ENCODE measurements at regions not wholly inside any gene's neighbourhood (a gene's known extent, or its start where the extent isn't known, plus 50 kb on each side); places are given as distances from the start of the nearest gene placed in this dataset.

DNA sequence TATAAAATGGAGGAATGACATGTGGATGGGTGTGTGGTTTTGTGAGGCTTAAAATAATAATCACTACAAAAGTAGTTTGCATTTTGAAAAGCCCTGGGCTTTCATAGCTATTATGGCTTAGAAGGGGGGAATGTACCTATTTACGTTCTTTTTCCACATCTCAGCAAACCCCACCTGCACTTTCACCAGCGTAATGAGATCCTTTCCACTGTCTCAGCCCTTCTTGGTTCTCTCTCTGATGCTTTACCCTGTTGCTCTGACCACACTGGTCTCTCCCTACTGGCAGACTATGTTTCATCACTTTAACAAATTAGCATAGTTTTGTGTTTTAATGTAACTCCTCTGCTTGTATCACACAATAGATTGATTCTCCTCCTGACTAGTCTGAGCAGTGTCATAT lies 234.6 kb downstream of the DMRT2 start:
- no peaks in the 10 kb centered on the region for H3K9me3 ChIP-seq (ENCODE audit: control insufficient read depth, low read length, poor library complexity, severe bottlenecking)
- H3K27ac Mint-ChIP-seq = no peak overlapping the region
- H3K36me3 Mint-ChIP-seq (ENCODE audit: low read depth) = no peaks in the 10 kb centered on the region
- no peak overlapping the region for H3K4me3 Mint-ChIP-seq
- H3K27me3 Mint-ChIP-seq = no peaks in the 10 kb centered on the region
- no peak for ATAC-seq
- no peaks in the 10 kb centered on the region for H3K4me1 Mint-ChIP-seq
- DNase-seq = no peak

DNA sequence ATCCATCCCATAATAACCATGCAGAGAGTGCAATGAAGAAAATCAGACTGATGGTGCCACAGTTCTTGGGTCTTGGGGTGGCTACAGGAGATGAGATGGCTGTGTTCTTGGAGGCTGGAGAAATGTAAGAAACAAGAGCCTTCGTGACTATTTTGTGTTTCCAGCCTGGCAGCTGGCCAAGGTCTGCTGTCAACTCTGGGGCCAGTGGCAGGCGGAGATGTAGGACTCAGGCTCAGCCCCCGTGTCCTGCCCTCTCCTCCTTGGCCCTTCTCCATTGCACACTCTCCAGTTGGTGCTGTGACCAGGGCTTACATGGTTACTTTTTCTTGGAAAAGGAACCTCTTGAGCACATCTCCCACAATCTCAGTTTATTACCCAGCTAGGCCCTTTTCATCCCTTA lies 235.4 kb downstream of the DMRT2 start:
- DNase-seq (no peak), ATAC-seq (no peak)
- Mint-ChIP-seq H3K36me3 (ENCODE audit: low read depth) (no peaks in the 10 kb centered on the region), H3K4me1 (no peaks in the 10 kb centered on the region), H3K27me3 (no peaks in the 10 kb centered on the region), H3K4me3 (no peak overlapping the region), H3K27ac (no peak overlapping the region)
- no peaks in the 10 kb centered on the region for H3K9me3 ChIP-seq (ENCODE audit: control insufficient read depth, low read length, poor library complexity, severe bottlenecking)

DNA sequence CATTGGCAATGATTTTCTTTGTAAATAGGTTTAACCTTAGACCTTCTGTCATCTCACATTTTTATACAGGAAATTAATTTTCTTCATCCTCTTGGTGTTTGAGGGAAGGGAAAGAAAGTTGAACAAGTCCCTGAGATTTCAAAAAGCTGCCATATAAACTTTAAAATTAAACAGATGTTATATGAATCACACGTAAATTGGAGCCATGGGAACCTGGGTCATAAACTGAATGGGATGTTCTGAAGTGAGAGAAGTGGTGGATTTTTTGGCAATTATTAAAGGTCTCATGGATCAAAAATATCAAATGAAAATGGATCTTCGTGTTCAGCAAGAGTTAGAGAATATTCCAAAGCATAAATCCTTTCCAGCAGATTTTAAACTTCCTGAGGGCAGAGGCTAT lies 242.2 kb downstream of the DMRT2 start:
- Mint-ChIP-seq H3K4me3 (no peak overlapping the region), H3K36me3 (ENCODE audit: low read depth) (no peaks in the 10 kb centered on the region), H3K4me1 (no peaks in the 10 kb centered on the region), H3K27me3 (no peaks in the 10 kb centered on the region), H3K27ac (no peak overlapping the region)
- no peak for ATAC-seq
- no peaks in the 10 kb centered on the region for H3K9me3 ChIP-seq (ENCODE audit: control insufficient read depth, low read length, poor library complexity, severe bottlenecking)
- DNase-seq = no peak

DNA sequence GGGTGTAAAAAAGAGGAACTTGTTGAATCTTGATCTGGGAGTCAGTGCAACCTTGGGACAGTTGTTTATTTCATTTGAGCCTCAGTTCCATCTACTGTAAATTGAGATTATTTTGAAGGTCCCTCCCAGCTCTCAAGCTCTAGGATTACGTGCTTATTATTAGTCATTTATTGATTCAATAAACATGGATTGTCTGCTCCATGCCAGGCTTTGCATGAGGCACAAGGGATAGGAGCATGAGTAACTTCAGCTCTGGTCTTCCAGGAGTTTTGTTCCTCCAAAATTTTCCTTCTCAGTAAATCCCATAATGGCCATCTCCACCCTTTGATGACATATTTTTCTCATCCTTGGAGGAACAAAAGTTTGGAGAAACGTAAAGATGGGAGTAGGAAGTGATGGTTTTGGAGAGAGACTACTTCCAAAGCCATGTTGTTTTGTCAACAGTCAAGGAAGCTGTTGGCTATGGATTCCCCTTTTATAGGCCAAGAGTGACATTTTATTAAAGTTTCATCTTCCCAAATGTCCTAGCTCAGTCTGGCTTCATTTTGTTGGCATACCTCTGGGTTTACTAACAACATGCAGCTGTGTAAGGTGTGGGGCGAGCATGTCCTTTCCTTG lies 244.6 kb downstream of the DMRT2 start:
- no peak for DNase-seq
- Mint-ChIP-seq H3K4me1 (no peaks in the 10 kb centered on the region), H3K36me3 (ENCODE audit: low read depth) (no peaks in the 10 kb centered on the region), H3K27ac (no peak overlapping the region), H3K27me3 (no peaks in the 10 kb centered on the region), H3K4me3 (no peak overlapping the region)
- H3K9me3 ChIP-seq (ENCODE audit: control insufficient read depth, low read length, poor library complexity, severe bottlenecking) = no peaks in the 10 kb centered on the region
- ATAC-seq = no peak

DNA sequence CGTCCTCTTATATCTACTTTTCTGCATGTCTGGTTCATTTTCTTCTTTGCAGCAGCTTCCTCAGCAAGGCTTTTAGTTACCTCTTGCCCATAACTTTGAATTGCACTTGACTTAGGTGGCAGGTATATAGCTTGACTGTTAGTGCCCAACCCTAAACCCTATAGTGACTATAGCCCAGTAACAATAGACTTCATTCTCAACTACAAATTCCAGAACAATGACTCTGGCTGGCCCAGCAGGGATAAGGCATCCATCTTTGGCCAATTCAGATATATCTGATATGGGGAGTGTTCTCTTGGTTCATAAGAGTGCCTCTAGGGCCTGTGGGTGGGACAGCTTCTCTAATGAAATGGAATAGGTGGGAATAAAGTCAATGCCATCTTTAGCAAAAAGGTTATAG lies 246.2 kb downstream of the DMRT2 start:
- H3K4me3 Mint-ChIP-seq = no peak overlapping the region
- ATAC-seq (no peak), DNase-seq (no peak)
- no peak overlapping the region for H3K27ac Mint-ChIP-seq
- H3K4me1 Mint-ChIP-seq = no peaks in the 10 kb centered on the region
- H3K9me3 ChIP-seq (ENCODE audit: control insufficient read depth, low read length, poor library complexity, severe bottlenecking) = no peaks in the 10 kb centered on the region
- H3K27me3 Mint-ChIP-seq = no peaks in the 10 kb centered on the region
- no peaks in the 10 kb centered on the region for H3K36me3 Mint-ChIP-seq (ENCODE audit: low read depth)

DNA sequence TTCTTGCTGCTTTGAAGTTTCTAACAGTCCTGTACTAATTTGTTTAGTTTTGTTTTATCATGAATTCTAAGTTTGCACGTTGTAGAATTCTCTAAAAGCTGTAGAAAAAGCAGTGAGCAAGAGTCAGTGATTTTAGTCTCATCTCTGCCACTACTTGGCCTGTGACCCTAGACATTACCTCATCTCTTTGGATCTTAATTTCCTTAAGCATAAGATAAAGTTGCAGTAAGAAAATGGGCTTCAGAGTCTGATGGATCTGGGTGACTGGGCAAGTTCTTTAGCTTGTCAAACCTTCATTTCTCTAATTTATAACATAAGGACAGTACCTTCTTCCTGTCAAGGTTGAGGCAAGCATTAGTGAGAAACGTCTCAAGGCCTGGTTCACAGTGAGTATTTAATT lies 247.9 kb downstream of the DMRT2 start:
- H3K4me3 Mint-ChIP-seq = no peak overlapping the region
- H3K4me1 Mint-ChIP-seq = no peaks in the 10 kb centered on the region
- H3K9me3 ChIP-seq (ENCODE audit: control insufficient read depth, low read length, poor library complexity, severe bottlenecking) = no peaks in the 10 kb centered on the region
- no peaks in the 10 kb centered on the region for H3K36me3 Mint-ChIP-seq (ENCODE audit: low read depth)
- no peak for DNase-seq
- H3K27me3 Mint-ChIP-seq = no peaks in the 10 kb centered on the region
- no peak overlapping the region for H3K27ac Mint-ChIP-seq
- ATAC-seq = no peak

DNA sequence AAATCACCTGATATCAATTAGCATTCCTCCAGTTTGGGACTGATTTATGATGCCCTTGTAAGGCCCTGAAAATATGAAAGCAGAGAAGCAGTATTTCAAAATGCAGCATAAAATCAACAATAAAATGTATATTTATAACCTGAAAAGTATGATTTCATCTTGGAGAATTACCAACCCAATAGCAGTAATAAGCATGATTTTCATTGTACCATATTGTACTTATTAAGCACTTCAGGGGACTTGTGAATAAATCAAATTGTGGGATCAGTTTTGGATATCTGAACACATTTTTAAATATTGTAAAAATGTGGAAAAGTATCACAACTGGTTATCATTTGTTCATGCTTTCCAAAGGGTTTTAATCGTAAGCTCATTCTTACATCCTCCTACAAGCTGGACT lies 250.8 kb downstream of the DMRT2 start:
- H3K9me3 ChIP-seq (ENCODE audit: control insufficient read depth, low read length, poor library complexity, severe bottlenecking) = no peaks in the 10 kb centered on the region
- Mint-ChIP-seq H3K4me3 (no peak overlapping the region), H3K27ac (no peak overlapping the region), H3K36me3 (ENCODE audit: low read depth) (no peaks in the 10 kb centered on the region), H3K4me1 (no peaks in the 10 kb centered on the region), H3K27me3 (no peaks in the 10 kb centered on the region)
- no peak for ATAC-seq
- DNase-seq = no peak

DNA sequence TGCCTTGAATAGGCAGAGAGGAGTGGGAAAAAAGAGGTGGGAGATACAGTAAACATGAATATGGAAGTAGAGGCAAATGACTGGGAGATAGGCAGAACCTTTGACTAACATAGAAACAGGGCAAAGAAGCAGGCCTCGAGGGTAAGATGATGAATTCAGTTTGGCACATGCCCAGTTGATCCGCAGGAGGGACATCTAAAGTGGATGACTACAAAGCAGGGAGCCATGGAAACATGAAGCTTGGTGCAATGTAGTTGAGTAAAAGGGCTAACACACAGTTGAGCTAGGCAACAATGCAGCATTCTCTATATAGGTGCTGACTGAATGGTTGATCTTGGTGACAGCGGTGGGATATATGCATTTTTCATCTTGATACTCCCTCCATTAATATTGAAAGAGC lies 253.8 kb downstream of the DMRT2 start:
- ATAC-seq (no peak), DNase-seq (no peak)
- Mint-ChIP-seq H3K4me3 (no peak overlapping the region), H3K36me3 (ENCODE audit: low read depth) (no peaks in the 10 kb centered on the region), H3K27ac (no peak overlapping the region), H3K27me3 (no peaks in the 10 kb centered on the region), H3K4me1 (no peaks in the 10 kb centered on the region)
- H3K9me3 ChIP-seq (ENCODE audit: control insufficient read depth, low read length, poor library complexity, severe bottlenecking) = no peaks in the 10 kb centered on the region

DNA sequence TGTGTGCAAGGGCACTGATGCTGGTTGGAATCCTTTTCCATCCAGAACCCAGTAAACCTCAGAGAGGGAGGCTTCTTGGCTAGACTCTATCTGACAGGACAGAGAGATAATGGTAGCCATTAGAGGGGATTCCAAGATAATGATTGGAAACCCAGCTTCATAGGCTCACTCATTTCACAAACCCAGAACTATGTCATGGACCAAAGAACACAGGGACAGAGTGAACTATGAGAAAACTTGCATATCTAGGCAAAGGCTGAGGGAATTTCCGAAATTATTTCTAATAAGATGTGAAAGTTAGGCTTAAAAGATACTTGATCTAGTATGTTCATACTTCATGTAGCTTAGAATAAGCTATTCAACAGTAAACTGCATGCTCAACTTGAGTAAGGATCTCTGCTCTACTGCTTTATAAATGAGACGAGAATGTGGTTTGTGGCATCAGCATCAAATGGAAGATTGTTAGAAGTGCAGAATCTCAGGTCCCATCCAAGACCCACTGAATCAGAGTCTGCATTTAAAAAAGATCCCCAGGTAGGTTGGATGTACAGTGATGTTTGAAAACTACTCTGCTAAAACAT lies 261.4 kb downstream of the DMRT2 start:
- ATAC-seq (no peak), DNase-seq (no peak)
- no peaks in the 10 kb centered on the region for H3K4me1 Mint-ChIP-seq
- no peak overlapping the region for H3K4me3 Mint-ChIP-seq
- H3K36me3 Mint-ChIP-seq (ENCODE audit: low read depth) = no peaks in the 10 kb centered on the region
- H3K27ac Mint-ChIP-seq = no peak overlapping the region
- peaks cover 13% of the 10 kb centered on the region for H3K27me3 Mint-ChIP-seq
- H3K9me3 ChIP-seq (ENCODE audit: control insufficient read depth, low read length, poor library complexity, severe bottlenecking) = no peaks in the 10 kb centered on the region

DNA sequence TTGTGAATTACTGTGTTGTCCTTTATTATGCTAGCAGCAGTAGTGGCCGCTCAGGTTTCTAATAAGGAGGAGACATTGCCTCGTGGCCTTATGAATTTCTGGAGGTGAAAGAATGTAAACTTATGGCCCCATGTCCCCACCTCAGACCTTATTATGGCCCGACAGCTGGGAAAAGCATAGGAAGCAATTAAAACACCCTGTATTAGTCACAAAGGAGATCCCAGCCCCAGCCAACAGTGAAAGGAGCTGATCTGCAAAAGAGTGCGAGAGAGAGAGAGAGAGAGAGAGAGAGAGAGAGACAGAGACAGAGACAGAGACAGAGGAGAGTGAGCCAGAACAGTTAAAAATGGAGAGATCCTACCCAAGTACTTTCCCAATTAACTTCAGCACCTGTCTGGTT lies 269.3 kb downstream of the DMRT2 start:
- Mint-ChIP-seq H3K36me3 (ENCODE audit: low read depth) (no peaks in the 10 kb centered on the region), H3K4me3 (no peak overlapping the region), H3K4me1 (no peaks in the 10 kb centered on the region), H3K27ac (no peak overlapping the region), H3K27me3 (peaks cover 18% of the 10 kb centered on the region)
- DNase-seq (no peak), ATAC-seq (no peak)
- H3K9me3 ChIP-seq (ENCODE audit: control insufficient read depth, low read length, poor library complexity, severe bottlenecking) = no peaks in the 10 kb centered on the region

DNA sequence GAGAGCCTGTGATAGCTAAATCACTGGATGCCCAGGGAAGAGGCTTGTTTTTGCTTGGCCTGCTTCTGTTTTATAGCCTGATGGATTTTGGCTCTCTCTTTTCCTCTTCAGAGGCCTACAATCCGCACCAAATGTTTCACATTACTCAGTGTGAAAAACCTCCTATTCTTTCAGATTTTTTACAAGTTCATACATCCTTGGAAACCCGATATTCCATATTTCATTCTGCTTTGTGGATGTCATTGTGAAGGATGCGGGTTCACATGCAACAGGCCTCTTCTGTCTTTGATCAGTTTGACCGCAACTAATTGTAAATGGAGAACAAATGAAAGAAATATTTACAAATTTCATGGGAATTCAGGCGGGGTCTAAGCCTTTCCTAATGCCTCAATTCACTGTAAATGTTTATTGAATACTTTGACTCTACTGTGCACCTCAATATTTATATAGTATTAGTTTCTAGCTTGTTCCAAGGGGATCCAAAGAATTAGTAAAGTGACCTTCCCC lies 269.9 kb downstream of the DMRT2 start:
- H3K9me3 ChIP-seq (ENCODE audit: control insufficient read depth, low read length, poor library complexity, severe bottlenecking) = no peaks in the 10 kb centered on the region
- Mint-ChIP-seq H3K4me3 (no peak overlapping the region), H3K36me3 (ENCODE audit: low read depth) (no peaks in the 10 kb centered on the region), H3K27ac (no peak overlapping the region), H3K27me3 (peaks cover 18% of the 10 kb centered on the region), H3K4me1 (no peaks in the 10 kb centered on the region)
- no peak for ATAC-seq
- no peak for DNase-seq

DNA sequence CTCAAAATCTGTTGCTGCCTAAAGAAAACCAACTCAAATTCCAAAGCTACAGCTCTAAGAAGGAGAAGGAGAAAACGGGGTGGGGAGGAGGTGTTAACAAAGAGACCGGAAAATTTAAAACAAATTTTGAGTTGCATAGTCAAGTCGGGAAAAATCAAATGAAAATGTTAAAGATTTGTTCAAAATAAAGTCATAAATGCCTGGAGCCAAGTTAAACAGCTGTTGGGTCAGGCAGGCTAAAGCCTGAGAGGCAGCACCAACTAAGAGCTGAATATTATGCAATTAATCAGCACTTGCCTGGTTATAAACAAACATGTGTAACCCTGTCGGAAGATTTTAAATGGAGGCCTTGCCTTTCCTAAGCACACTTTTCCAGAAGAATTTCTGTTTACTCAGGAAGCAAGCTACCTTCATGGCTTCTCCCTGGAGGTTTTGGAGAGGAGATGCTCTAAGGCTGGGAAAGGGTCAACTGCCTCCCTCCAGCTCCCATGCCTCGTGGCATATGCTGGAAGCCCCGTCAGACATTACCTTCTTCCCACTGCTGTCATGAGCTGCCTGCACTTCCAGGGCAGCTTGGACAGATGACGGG lies 270.5 kb downstream of the DMRT2 start:
- Mint-ChIP-seq H3K4me3 (no peak overlapping the region), H3K4me1 (no peaks in the 10 kb centered on the region), H3K36me3 (ENCODE audit: low read depth) (no peaks in the 10 kb centered on the region), H3K27me3 (peaks cover 18% of the 10 kb centered on the region), H3K27ac (no peak overlapping the region)
- no peak for ATAC-seq
- no peak for DNase-seq
- no peaks in the 10 kb centered on the region for H3K9me3 ChIP-seq (ENCODE audit: control insufficient read depth, low read length, poor library complexity, severe bottlenecking)

DNA sequence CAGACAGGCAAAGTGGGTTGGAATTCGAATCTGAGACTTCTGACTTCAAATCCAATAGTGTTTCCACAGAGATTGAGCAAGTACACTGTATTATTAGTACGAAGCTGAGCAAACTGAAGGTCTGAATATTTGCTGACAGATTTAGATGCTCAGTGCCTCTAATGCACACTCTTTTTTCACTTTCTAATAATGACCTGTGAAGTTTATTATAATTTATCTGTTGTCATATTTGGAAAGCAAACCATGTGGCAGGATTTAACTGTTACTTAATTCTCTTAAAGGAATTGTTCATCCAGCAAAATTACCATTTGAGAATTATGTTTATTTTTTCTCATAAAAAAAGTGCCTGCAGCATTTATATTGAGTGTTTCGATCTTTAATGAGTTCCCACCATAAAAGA lies 277.3 kb downstream of the DMRT2 start:
- Mint-ChIP-seq H3K27ac (no peak overlapping the region), H3K27me3 (peaks cover 7% of the 10 kb centered on the region), H3K4me1 (no peaks in the 10 kb centered on the region), H3K36me3 (ENCODE audit: low read depth) (no peaks in the 10 kb centered on the region), H3K4me3 (no peak overlapping the region)
- DNase-seq = no peak
- H3K9me3 ChIP-seq (ENCODE audit: control insufficient read depth, low read length, poor library complexity, severe bottlenecking) = no peaks in the 10 kb centered on the region
- ATAC-seq = no peak

DNA sequence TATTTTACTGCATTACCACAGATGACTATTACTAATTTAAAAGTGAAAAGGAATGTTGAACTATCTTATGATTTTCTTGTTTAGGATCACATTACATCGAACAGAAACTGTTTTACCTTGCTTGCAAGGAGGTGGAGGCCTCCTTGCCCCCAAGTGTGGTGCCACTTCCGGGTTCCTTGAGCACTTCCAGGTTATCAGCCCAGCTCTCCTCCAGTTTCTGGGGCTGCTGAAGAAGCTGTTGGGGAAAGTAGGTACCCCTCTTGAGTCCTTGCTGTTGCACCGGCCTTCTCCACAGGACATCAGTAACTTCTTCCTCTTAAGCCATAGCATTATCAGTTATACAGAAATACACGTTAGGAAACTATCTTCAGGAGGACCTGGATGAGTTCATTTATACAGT lies 278.2 kb downstream of the DMRT2 start:
- no peaks in the 10 kb centered on the region for H3K9me3 ChIP-seq (ENCODE audit: control insufficient read depth, low read length, poor library complexity, severe bottlenecking)
- Mint-ChIP-seq H3K4me3 (no peak overlapping the region), H3K4me1 (no peaks in the 10 kb centered on the region), H3K27me3 (peaks cover 1% of the 10 kb centered on the region), H3K27ac (no peak overlapping the region), H3K36me3 (ENCODE audit: low read depth) (no peaks in the 10 kb centered on the region)
- ATAC-seq (no peak), DNase-seq (no peak)
